ENCODE measurements at regions not wholly inside any gene's neighbourhood (a gene's known extent, or its start where the extent isn't known, plus 50 kb on each side); places are given as distances from the start of the nearest gene placed in this dataset.

DNA sequence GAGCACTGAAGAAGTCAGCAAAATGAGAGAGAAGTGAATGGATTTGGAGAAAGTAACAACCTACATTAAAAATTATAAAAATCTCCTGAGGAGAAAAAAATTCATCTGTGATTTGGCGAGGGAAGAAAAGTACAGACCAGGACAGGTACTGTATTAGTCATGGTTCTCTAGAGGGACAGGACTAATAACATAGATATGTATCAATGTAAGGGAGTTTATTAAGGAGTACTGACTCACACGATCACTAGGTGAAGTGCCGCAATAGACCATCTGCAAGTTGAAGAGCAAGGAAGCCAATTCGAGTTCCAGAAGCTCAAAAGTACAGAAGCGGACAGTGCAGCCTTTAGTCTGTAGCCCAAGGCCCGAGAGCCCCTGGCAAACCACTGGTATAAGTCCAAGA is 1004.4 kb upstream of the ALCAM start:
- TF ChIP-seq, protein P1, sequence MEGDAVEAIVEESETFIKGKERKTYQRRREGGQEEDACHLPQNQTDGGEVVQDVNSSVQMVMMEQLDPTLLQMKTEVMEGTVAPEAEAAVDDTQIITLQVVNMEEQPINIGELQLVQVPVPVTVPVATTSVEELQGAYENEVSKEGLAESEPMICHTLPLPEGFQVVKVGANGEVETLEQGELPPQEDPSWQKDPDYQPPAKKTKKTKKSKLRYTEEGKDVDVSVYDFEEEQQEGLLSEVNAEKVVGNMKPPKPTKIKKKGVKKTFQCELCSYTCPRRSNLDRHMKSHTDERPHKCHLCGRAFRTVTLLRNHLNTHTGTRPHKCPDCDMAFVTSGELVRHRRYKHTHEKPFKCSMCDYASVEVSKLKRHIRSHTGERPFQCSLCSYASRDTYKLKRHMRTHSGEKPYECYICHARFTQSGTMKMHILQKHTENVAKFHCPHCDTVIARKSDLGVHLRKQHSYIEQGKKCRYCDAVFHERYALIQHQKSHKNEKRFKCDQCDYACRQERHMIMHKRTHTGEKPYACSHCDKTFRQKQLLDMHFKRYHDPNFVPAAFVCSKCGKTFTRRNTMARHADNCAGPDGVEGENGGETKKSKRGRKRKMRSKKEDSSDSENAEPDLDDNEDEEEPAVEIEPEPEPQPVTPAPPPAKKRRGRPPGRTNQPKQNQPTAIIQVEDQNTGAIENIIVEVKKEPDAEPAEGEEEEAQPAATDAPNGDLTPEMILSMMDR (IDR thresholded peaks at IDR 0.05; ENCODE audit: extremely low read depth, low read depth, low read length), result no peak
- no peaks in the 10 kb centered on the region for H3K79me2 ChIP-seq (ENCODE audit: insufficient read depth, low read length)
- no peaks in the 10 kb centered on the region for H3K9me3 ChIP-seq (ENCODE audit: low read depth, low read length)
- no peaks in the 10 kb centered on the region for H3K36me3 ChIP-seq (ENCODE audit: insufficient read depth, low read length)
- H3K4me1 ChIP-seq (ENCODE audit: insufficient read depth, low read length), result peaks cover 17% of the 10 kb centered on the region
- no peaks in the 10 kb centered on the region for H4K20me1 ChIP-seq (ENCODE audit: insufficient read depth, low read length)
- no peak overlapping the region for H3K27ac ChIP-seq (ENCODE audit: low read depth, low read length)
- H3K4me3 ChIP-seq (ENCODE audit: insufficient read depth, low read length), result no peak overlapping the region
- no peaks in the 10 kb centered on the region for H3K27me3 ChIP-seq (ENCODE audit: insufficient read depth, low read length)
- no peak overlapping the region for H3K4me2 ChIP-seq (ENCODE audit: insufficient read depth, low read length)
- no peak overlapping the region for H2AFZ ChIP-seq (ENCODE audit: low read length)
- no peak for DNase-seq (ENCODE audit: insufficient read length, low spot score, missing footprints)

DNA sequence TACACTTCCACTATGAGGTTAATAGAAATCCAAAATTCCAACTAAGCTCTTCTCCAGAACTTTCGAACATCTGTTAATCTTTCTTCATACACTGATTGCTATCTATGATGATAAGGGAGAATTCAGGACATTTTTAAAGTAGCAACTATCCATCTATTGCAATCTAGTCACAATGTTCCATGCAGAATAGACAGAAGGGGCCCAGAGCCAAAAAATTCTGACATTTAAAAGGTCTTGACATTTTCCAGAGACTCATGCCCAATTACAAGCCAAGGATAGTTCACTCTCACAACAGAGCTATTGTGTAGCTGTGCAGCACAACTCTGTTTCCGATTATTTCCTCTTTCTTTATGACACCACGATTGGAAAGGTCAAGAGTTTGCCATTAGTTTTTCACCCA is 999.7 kb upstream of the ALCAM start:
- H2AFZ ChIP-seq (ENCODE audit: low read length), result peak overlapping the region; percentile 17
- H3K9me3 ChIP-seq (ENCODE audit: low read depth, low read length), result no peaks in the 10 kb centered on the region
- H3K4me1 ChIP-seq (ENCODE audit: insufficient read depth, low read length), result no peaks in the 10 kb centered on the region
- H4K20me1 ChIP-seq (ENCODE audit: insufficient read depth, low read length), result no peaks in the 10 kb centered on the region
- no peak for DNase-seq (ENCODE audit: insufficient read length, low spot score, missing footprints)
- no peak overlapping the region for H3K27ac ChIP-seq (ENCODE audit: low read depth, low read length)
- no peak overlapping the region for H3K4me2 ChIP-seq (ENCODE audit: insufficient read depth, low read length)
- no peak overlapping the region for H3K4me3 ChIP-seq (ENCODE audit: insufficient read depth, low read length)
- no peaks in the 10 kb centered on the region for H3K36me3 ChIP-seq (ENCODE audit: insufficient read depth, low read length)
- TF ChIP-seq, protein P1 (IDR thresholded peaks at IDR 0.05; ENCODE audit: extremely low read depth, low read depth, low read length), result no peak
- H3K79me2 ChIP-seq (ENCODE audit: insufficient read depth, low read length), result no peaks in the 10 kb centered on the region
- no peaks in the 10 kb centered on the region for H3K27me3 ChIP-seq (ENCODE audit: insufficient read depth, low read length)

- Histone ChIP-seq H4K20me1 (ENCODE audit: insufficient read depth, low read length) (no peaks in the 10 kb centered on the region), H3K9me3 (ENCODE audit: low read depth, low read length) (no peaks in the 10 kb centered on the region), H2AFZ (ENCODE audit: low read length) (no peak overlapping the region), H3K27ac (ENCODE audit: low read depth, low read length) (no peak overlapping the region), H3K27me3 (ENCODE audit: insufficient read depth, low read length) (no peaks in the 10 kb centered on the region), H3K36me3 (ENCODE audit: insufficient read depth, low read length) (no peaks in the 10 kb centered on the region), H3K4me1 (ENCODE audit: insufficient read depth, low read length) (no peaks in the 10 kb centered on the region), H3K4me3 (ENCODE audit: insufficient read depth, low read length) (no peak overlapping the region), H3K4me2 (ENCODE audit: insufficient read depth, low read length) (no peak overlapping the region), H3K79me2 (ENCODE audit: insufficient read depth, low read length) (no peaks in the 10 kb centered on the region)
- TF ChIP-seq, protein P1 (IDR thresholded peaks at IDR 0.05; ENCODE audit: extremely low read depth, low read depth, low read length), result no peak
- no peak for DNase-seq (ENCODE audit: insufficient read length, low spot score, missing footprints)
Observed at GRCh38 chr3:104368760-104369159, 997.9 kb upstream of the ALCAM start.

DNA sequence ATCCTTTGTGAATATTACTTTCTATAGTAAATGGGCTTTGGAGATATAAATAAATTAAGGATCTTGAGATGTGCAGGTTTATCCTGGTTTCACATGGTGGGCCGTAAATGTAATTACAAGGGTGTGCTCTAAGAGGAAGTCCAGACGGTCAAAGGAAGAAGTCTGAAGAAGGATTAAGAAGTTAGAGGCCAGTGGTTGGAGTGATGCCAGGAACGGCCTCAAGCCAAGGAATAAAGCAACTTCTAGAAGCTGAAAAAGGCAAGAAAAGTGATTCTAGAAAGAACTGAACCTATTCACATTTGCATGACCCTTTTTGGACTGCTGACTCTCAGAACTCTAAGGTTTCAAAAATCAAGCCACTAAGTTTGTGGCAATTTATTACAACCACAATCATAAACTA is 981.3 kb upstream of the ALCAM start:
- no peaks in the 10 kb centered on the region for H3K4me1 ChIP-seq (ENCODE audit: insufficient read depth, low read length)

More for the DNA sequence above, 981.3 kb upstream of the ALCAM start:
- Histone ChIP-seq H3K36me3 (ENCODE audit: insufficient read depth, low read length) (no peaks in the 10 kb centered on the region), H3K27me3 (ENCODE audit: insufficient read depth, low read length) (no peaks in the 10 kb centered on the region), H3K4me3 (ENCODE audit: insufficient read depth, low read length) (no peak overlapping the region), H3K27ac (ENCODE audit: low read depth, low read length) (no peak overlapping the region), H3K79me2 (ENCODE audit: insufficient read depth, low read length) (no peaks in the 10 kb centered on the region), H4K20me1 (ENCODE audit: insufficient read depth, low read length) (no peaks in the 10 kb centered on the region), H2AFZ (ENCODE audit: low read length) (peak overlapping the region; percentile 46), H3K9me3 (ENCODE audit: low read depth, low read length) (no peaks in the 10 kb centered on the region), H3K4me2 (ENCODE audit: insufficient read depth, low read length) (no peak overlapping the region)
- DNase-seq (ENCODE audit: insufficient read length, low spot score, missing footprints), result no peak
- TF ChIP-seq, protein P1 (IDR thresholded peaks at IDR 0.05; ENCODE audit: extremely low read depth, low read depth, low read length), result no peak

All from osteoblast (primary cell).